OCI-LY3 (cell line): ENCODE measurements at regions not wholly inside any gene's neighbourhood (a gene's known extent, or its start where the extent isn't known, plus 50 kb on each side); places are given as distances from the start of the nearest gene placed in this dataset.

ENCODE experiments used
- CTCF ChIP-seq: fragments of 200-600, 300-600 bp; sonication (generic); IDR thresholded peaks from 2 replicates; pipeline ENCODE4 v1.5.1; 2014; ENCODE audit warnings: antibody characterized with exemption, low read length, low read depth
- EZH2phosphoT487 ChIP-seq: fragments of 200-600 bp; shearing (Covaris generic); IDR thresholded peaks from 2 replicates; pipeline ENCODE4 v1.6.1; 2018; ENCODE audit warnings: antibody characterized with exemption, mixed run types, low read depth

DNA sequence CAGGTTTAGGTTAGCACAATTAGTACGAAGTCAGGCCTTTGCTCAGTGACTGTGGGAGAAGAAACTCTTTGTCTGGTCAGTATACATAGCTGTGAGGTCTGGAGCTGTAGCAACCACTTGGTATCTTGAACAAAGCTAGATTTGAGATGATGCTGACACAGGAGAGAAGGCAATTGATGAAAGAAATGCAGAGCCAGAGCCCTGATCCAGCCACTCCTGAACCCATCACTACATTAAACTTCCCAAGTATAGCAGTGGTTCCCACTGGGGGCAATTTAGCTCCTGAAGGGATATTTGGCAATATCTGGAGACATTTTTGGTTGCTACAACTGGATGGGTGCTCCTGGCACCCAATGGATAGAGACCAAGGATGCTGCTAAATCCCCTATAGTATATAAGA lies 143.9 kb upstream of the SPRED2 start:
- TF ChIP-seq CTCF = no peak
- no peak for TF ChIP-seq EZH2phosphoT487
